GM12878 (cell line): ENCODE measurements at regions not wholly inside any gene's neighbourhood (a gene's known extent, or its start where the extent isn't known, plus 50 kb on each side); places are given as distances from the start of the nearest gene placed in this dataset.
"Not testable (repeated sequence)": the region's sequence is repeated elsewhere in the genome, so short reads cannot be mapped to it uniquely, and the experiment has no call there.

Experiments used
- ATAC-seq: fragments of 200-7000 bp; cut with Tn5 transposase; 3 replicates; pipeline ENCODE4 v1.9.1; 2020; ENCODE audit warnings: mild to moderate bottlenecking, moderate library complexity
- BruUV-seq: library from RNA; stranded (reverse); fragments of 400-500 nt; replicated peaks from 2 replicates; lab custom pipeline; 2021; lab: Mats Ljungman, UMichigan
- CTCF ChIA-PET: fragments of 300-600 bp; sonication (Branson Sonifier 250); formaldehyde crosslinking; extraction: SDS; loops from one replicate; lab custom pipeline; 2021; ENCODE audit warnings: inconsistent platforms; lab: Yijun Ruan, JAX
- POLR2A ChIA-PET: fragments of 350-600 bp; formaldehyde crosslinking; extraction: SDS; loops from one replicate; lab custom pipeline; 2021; ENCODE audit warnings: inconsistent platforms; lab: Charles Lee
- RAD21 ChIA-PET: fragments of 300-600 bp; sonication (Branson Sonifier 250); formaldehyde crosslinking; loops from one replicate; lab custom pipeline; 2023; ENCODE audit warnings: antibody characterized with exemption; ENCODE audit not compliant: unreplicated experiment; lab: Charles Lee
- SMC1A ChIA-PET: fragments of 300-600 bp; sonication (Branson Sonifier 250); formaldehyde crosslinking; loops from one replicate; lab custom pipeline; 2023; ENCODE audit not compliant: unreplicated experiment, uncharacterized antibody; lab: Charles Lee
- DNase-seq: peaks from one replicate; pipeline ENCODE4 v3.0.0-alpha.2; 2011; ENCODE audit warnings: low read depth, low spot score
- FAIRE-seq: peaks from 3 replicates; lab custom pipeline; 2011; peaks lifted over from hg19 to GRCh38; lab: Jason Lieb, UNC
- H2AFZ ChIP-seq: 2 replicates; pipeline ENCODE4 v1.6.0; 2011; ENCODE audit warnings: low read depth, low read length, control low read depth; ENCODE audit not compliant: control insufficient read depth
- H3K27ac ChIP-seq: 2 replicates; pipeline ENCODE4 v1.5.1; 2011; ENCODE audit warnings: control low read depth; ENCODE audit not compliant: control insufficient read depth, insufficient read depth
- H3K27me3 ChIP-seq, 2 experiments: replicated peaks in 1 of 2; 2 replicates each; pipeline versions ENCODE4 v1.6.0 to v1.6.1; 2011; ENCODE audit warnings: low read length in 1 of 2; ENCODE audit not compliant: control insufficient read depth in 2 of 2, insufficient read depth in 2 of 2
- H3K36me3 ChIP-seq, 2 experiments: 2 replicates each; pipeline ENCODE4 v1.5.1; 2011; ENCODE audit warnings: low read length in 1 of 2; ENCODE audit not compliant: control insufficient read depth in 2 of 2, insufficient read depth in 2 of 2
- H3K4me1 ChIP-seq: 2 replicates; pipeline ENCODE4 v1.6.1; 2011; ENCODE audit warnings: mild to moderate bottlenecking, low read length, moderate library complexity, mixed read lengths; ENCODE audit not compliant: control insufficient read depth, insufficient read depth
- H3K4me2 ChIP-seq: 2 replicates; pipeline ENCODE4 v1.6.0; 2011; ENCODE audit warnings: control low read depth; ENCODE audit not compliant: control insufficient read depth, insufficient read depth
- H3K4me3 ChIP-seq: fragments of 200-600 bp; sonication (generic); 2 replicates; pipeline ENCODE4 v1.5.1; 2016
- H3K79me2 ChIP-seq: 2 replicates; pipeline ENCODE4 v1.6.0; 2011; ENCODE audit warnings: low read length; ENCODE audit not compliant: control insufficient read depth, insufficient read depth
- H3K9ac ChIP-seq: 2 replicates; pipeline ENCODE4 v1.8.0; 2011; ENCODE audit warnings: low read length, control low read depth, mixed read lengths; ENCODE audit not compliant: control insufficient read depth, insufficient read depth
- H3K9me3 ChIP-seq: replicated peaks from 3 replicates; pipeline ENCODE4 v1.5.1; 2011; ENCODE audit warnings: mild to moderate bottlenecking, low read length; ENCODE audit not compliant: control insufficient read depth, insufficient read depth
- H4K20me1 ChIP-seq: 2 replicates; pipeline ENCODE4 v1.6.0; 2011; ENCODE audit not compliant: control insufficient read depth, insufficient read depth
- whole genome bisulfite sequencing: methylation state at CpG from one replicate; pipeline ENCODE4 v1.1.6; 2016; ENCODE audit warnings: low lambda C conversion rate; ENCODE audit not compliant: insufficient replicate concordance, insufficient coverage; ENCODE audit errors: missing lambda C conversion rate; 5-methylcytosine and 5-hydroxymethylcytosine counted together
- in situ Hi-C: fragments of 300-500 bp; cut with MboI; formaldehyde crosslinking; loops from 9 replicates; pipeline ENCODE4 v1.14.3; 2018; ENCODE audit warnings: mixed read lengths
- intact Hi-C: fragments of 100-400 bp; cut with micrococcal nuclease; formaldehyde crosslinking; loops from one replicate; pipeline ENCODE4 v1.14.2; 2022; ENCODE audit not compliant: unreplicated experiment

- intact Hi-C loops, RAD21 ChIA-PET, POLR2A ChIA-PET: not testable (repeated sequence)
Measured at GRCh38 chr15:84130098-84130831, 105.3 kb upstream of the GOLGA6L4 start.

GRCh38 chr15:84135931-84136456, 99.6 kb upstream of the GOLGA6L4 start:
- H3K4me1 ChIP-seq, DNase-seq, H3K79me2 ChIP-seq, H3K27ac ChIP-seq, POLR2A ChIA-PET, H3K9ac ChIP-seq, H3K27me3 ChIP-seq, CTCF ChIA-PET, H3K4me2 ChIP-seq, H3K4me3 ChIP-seq, in situ Hi-C loops, SMC1A ChIA-PET, H3K9me3 ChIP-seq, H2AFZ ChIP-seq, RAD21 ChIA-PET, H4K20me1 ChIP-seq, ATAC-seq, H3K36me3 ChIP-seq, FAIRE-seq, intact Hi-C loops, BruUV-seq: not testable (repeated sequence)
- 73% methylated on average over 2 of the region's 3 CpGs for WGBS

More at GRCh38 chr15:84130098-84130831, 105.3 kb upstream of the GOLGA6L4 start:
- in situ Hi-C loops, H3K4me1 ChIP-seq, H3K9me3 ChIP-seq, H3K27ac ChIP-seq, H4K20me1 ChIP-seq, FAIRE-seq, DNase-seq, H3K4me2 ChIP-seq, H3K27me3 ChIP-seq, SMC1A ChIA-PET, H2AFZ ChIP-seq, H3K9ac ChIP-seq, H3K4me3 ChIP-seq, ATAC-seq, H3K36me3 ChIP-seq, CTCF ChIA-PET, BruUV-seq, H3K79me2 ChIP-seq: not testable (repeated sequence)
- 75% methylated on average over 8 of the region's 9 CpGs for WGBS
